ENCODE measurements at regions not wholly inside any gene's neighbourhood (a gene's known extent, or its start where the extent isn't known, plus 50 kb on each side); places are given as distances from the start of the nearest gene placed in this dataset.

DNA sequence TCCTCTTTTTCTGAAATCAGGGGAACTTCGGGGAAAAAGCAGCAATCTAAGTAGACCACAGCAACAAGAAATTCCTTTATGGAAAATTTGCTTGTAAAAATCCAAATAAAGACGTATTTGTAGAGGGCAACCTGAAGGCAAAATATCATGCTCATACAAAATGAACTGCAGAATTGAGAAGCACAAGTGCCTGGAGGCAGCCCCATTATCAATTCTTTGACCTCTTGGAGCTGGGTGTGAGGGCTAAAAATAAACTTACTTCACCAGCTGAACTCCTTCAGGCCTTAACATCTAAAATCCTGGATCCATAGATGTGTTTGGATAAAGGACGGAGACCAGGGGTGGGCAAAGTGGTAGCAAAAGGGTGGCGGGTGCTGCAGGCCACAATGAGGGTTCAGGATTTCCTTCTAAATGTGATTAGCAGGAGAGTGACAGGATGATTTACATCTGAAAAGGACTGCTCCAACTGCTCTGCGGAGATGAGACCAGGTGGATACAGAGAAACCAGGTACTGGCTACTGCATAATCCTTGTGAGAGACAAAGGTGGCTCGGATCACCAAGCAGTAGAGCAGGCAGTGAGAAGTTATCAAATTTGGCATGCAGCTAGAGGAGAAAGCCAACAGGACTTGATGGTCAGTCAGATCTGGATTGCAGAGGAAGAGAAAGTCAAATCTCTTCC lies 81.7 kb upstream of the TJP1 start:
- H3K9me3 ChIP-seq = no peaks in the 10 kb centered on the region
- POLR2A ChIA-PET = no interaction called here

More for the DNA sequence above, 81.7 kb upstream of the TJP1 start:
- 63% methylated on average over 6 of the region's 6 CpGs for WGBS (ENCODE audit: low lambda C conversion rate)
- CTCF ChIA-PET = interaction anchor here (0.6 to 1.6 kb wide), 2 partner anchors 156 to 159 kb away, joined by 3 to 4 read pairs; no protein-coding TSS in a partner anchor
- no peak overlapping the region for H3K4me2 ChIP-seq
- no peak overlapping the region for H2AFZ ChIP-seq (ENCODE audit: low read depth)
- no peaks in the 10 kb centered on the region; the same call in 1 of the 2 replicates for H3K27me3 ChIP-seq (ENCODE audit: insufficient read depth)
- DNase-seq = no peak
- no peak overlapping the region for H3K9ac ChIP-seq
- H3K36me3 ChIP-seq (replicated peaks in 1 of 2; ENCODE audit: control insufficient read depth in 1 of 2, insufficient read depth in 2 of 2, low read length in 1 of 2) = no peaks in the 10 kb centered on the region
- H3K4me1 ChIP-seq (ENCODE audit: control insufficient read depth in 1 of 2, insufficient read depth in 2 of 2, low read depth in 1 of 2, low read length in 1 of 2) = no peaks in the 10 kb centered on the region
- no peaks in the 10 kb centered on the region for H4K20me1 ChIP-seq (ENCODE audit: insufficient read depth)
- no peaks in the 10 kb centered on the region for H3K79me2 ChIP-seq (ENCODE audit: insufficient read depth)
- TF ChIP-seq NFIC (IDR thresholded peaks at IDR 0.05; ENCODE audit: borderline replicate concordance) (no peak), NRF1 (IDR thresholded peaks at IDR 0.05; ENCODE audit: low read depth, low read length) (no peak), SIN3A (IDR thresholded peaks at IDR 0.05; ENCODE audit: borderline replicate concordance, low read depth, low read length) (no peak), YY1 (IDR thresholded peaks at IDR 0.05; ENCODE audit: low read depth) (no peak), GATA2 (CRISPR knock-in tag; IDR thresholded peaks at IDR 0.05) (no peak), FOSL2 (IDR thresholded peaks at IDR 0.05; ENCODE audit: borderline replicate concordance, low read depth) (no peak), RXRA (IDR thresholded peaks at IDR 0.05; ENCODE audit: borderline replicate concordance, low read depth) (no peak), CHD2 (IDR thresholded peaks at IDR 0.05; ENCODE audit: low read length, partially characterized antibody) (no peak), EZH2phosphoT487 (IDR thresholded peaks at IDR 0.05; ENCODE audit: borderline replicate concordance, low read depth) (no peak), RCOR1 (IDR thresholded peaks at IDR 0.05; ENCODE audit: low read length) (no peak), FOXJ3 (CRISPR knock-in tag; IDR thresholded peaks at IDR 0.05) (no peak), TAF1 (IDR thresholded peaks at IDR 0.05; ENCODE audit: borderline replicate concordance, low read depth, low read length) (no peak), RFX5 (IDR thresholded peaks at IDR 0.05; ENCODE audit: low read length) (no peak), TCF12 (IDR thresholded peaks at IDR 0.05) (no peak)
- TF ChIP-seq, protein P1, sequence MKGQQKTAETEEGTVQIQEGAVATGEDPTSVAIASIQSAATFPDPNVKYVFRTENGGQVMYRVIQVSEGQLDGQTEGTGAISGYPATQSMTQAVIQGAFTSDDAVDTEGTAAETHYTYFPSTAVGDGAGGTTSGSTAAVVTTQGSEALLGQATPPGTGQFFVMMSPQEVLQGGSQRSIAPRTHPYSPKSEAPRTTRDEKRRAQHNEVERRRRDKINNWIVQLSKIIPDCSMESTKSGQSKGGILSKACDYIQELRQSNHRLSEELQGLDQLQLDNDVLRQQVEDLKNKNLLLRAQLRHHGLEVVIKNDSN (IDR thresholded peaks at IDR 0.05; ENCODE audit: borderline replicate concordance, low read depth) = no peak
- TF ChIP-seq, protein P2, sequence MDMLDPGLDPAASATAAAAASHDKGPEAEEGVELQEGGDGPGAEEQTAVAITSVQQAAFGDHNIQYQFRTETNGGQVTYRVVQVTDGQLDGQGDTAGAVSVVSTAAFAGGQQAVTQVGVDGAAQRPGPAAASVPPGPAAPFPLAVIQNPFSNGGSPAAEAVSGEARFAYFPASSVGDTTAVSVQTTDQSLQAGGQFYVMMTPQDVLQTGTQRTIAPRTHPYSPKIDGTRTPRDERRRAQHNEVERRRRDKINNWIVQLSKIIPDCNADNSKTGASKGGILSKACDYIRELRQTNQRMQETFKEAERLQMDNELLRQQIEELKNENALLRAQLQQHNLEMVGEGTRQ (IDR thresholded peaks at IDR 0.05; ENCODE audit: borderline replicate concordance, low read depth, low read length) = no peak
- TF ChIP-seq, protein P3, sequence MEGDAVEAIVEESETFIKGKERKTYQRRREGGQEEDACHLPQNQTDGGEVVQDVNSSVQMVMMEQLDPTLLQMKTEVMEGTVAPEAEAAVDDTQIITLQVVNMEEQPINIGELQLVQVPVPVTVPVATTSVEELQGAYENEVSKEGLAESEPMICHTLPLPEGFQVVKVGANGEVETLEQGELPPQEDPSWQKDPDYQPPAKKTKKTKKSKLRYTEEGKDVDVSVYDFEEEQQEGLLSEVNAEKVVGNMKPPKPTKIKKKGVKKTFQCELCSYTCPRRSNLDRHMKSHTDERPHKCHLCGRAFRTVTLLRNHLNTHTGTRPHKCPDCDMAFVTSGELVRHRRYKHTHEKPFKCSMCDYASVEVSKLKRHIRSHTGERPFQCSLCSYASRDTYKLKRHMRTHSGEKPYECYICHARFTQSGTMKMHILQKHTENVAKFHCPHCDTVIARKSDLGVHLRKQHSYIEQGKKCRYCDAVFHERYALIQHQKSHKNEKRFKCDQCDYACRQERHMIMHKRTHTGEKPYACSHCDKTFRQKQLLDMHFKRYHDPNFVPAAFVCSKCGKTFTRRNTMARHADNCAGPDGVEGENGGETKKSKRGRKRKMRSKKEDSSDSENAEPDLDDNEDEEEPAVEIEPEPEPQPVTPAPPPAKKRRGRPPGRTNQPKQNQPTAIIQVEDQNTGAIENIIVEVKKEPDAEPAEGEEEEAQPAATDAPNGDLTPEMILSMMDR (IDR thresholded peaks at IDR 0.05) = no peak
- TF ChIP-seq, protein P4, sequence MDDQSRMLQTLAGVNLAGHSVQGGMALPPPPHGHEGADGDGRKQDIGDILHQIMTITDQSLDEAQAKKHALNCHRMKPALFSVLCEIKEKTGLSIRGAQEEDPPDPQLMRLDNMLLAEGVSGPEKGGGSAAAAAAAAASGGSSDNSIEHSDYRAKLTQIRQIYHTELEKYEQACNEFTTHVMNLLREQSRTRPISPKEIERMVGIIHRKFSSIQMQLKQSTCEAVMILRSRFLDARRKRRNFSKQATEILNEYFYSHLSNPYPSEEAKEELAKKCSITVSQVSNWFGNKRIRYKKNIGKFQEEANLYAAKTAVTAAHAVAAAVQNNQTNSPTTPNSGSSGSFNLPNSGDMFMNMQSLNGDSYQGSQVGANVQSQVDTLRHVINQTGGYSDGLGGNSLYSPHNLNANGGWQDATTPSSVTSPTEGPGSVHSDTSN (IDR thresholded peaks at IDR 0.05) = no peak
- no peaks in the 10 kb centered on the region for H3F3A ChIP-seq (replicated peaks; ENCODE audit: insufficient read depth)
- no peak overlapping the region for H3K27ac ChIP-seq (ENCODE audit: low read depth in 2 of 2, low read length in 1 of 2)
- no peaks in the 10 kb centered on the region for H3K9me2 ChIP-seq
- no peak overlapping the region for H3K4me3 ChIP-seq (ENCODE audit: low read depth in 2 of 2, low read length in 1 of 2)
